IgD-negative memory B cell (primary cell): ENCODE measurements at regions not wholly inside any gene's neighbourhood (a gene's known extent, or its start where the extent isn't known, plus 50 kb on each side); places are given as distances from the start of the nearest gene placed in this dataset.

Experiments used
- H3K27ac Mint-ChIP-seq, 3 donors: one replicate each; pipeline ENCODE4 v1.8.0; 2020 to 2022; ENCODE audit warnings: mild to moderate bottlenecking in 3 of 3, mixed read lengths in 3 of 3, moderate library complexity in 1 of 3
- H3K27me3 Mint-ChIP-seq: one replicate; pipeline ENCODE4 v1.8.0; 2021; ENCODE audit warnings: mixed read lengths
- H3K36me3 Mint-ChIP-seq: one replicate; pipeline ENCODE4 v1.8.0; 2020; ENCODE audit warnings: mild to moderate bottlenecking, mixed read lengths
- H3K4me1 Mint-ChIP-seq, 3 donors: one replicate each; pipeline ENCODE4 v1.8.0; 2020 to 2022; ENCODE audit warnings: mixed read lengths in 3 of 3, mild to moderate bottlenecking in 1 of 3
- H3K4me3 Mint-ChIP-seq, 4 donors: one replicate each; pipeline ENCODE4 v1.8.0; 2020 to 2022; ENCODE audit warnings: mild to moderate bottlenecking in 4 of 4, mixed read lengths in 4 of 4, moderate library complexity in 3 of 4
- H3K9me3 Mint-ChIP-seq, 3 donors: one replicate each; pipeline ENCODE4 v1.8.0; 2020 to 2021; ENCODE audit warnings: mixed read lengths in 3 of 3, mild to moderate bottlenecking in 1 of 3

DNA sequence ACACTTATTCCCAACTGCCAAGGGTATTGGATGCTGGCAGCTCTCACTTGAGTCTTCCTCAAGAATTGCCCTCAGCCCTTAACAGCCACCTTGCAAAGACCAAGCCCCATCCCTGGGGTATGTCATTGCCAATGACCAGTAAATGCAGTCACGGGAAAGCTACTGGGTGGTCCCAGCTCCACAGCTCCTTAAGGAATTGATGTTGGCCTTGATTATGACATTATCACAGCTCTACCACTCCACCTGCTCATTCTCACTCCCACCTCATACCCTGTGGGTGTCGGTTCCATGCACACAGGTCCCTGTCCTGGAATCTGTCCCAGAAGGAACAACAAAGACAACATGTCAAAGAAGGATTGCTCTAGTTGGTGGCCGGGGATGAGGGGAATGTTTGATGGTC is 60.5 kb upstream of the GJB5 start:
- Mint-ChIP-seq H3K27ac (no peak overlapping the region), H3K27me3 (peaks cover 14% of the 10 kb centered on the region), H3K9me3 (peaks cover 0 to 5% (median 2%) of the 10 kb centered on the region in 3 donors), H3K4me1 (no peaks in the 10 kb centered on the region), H3K36me3 (peaks cover 4% of the 10 kb centered on the region), H3K4me3 (no peak overlapping the region)

DNA sequence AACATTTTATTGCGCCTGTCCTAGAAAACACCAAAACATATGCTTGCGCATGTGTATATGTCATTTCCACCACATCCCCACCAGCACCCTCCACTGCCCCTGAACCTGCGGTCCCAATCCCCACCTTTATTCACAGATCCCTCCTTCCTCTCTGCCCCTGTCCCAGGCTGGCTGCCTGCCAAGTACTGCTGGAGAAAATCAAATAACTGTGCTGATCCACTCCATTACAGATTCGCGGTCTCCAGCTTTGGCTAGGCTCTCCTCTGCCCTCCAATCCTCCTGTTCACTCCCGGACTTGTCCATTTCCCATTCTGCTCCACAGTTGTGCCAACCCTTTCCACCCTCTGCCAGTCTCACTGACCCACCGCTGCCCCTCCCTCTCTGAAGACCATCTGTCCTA is 59.3 kb upstream of the GJB5 start:
- H3K27me3 Mint-ChIP-seq, result peaks cover 10% of the 10 kb centered on the region
- no peak overlapping the region for H3K4me3 Mint-ChIP-seq
- H3K36me3 Mint-ChIP-seq, result peaks cover 4% of the 10 kb centered on the region
- H3K4me1 Mint-ChIP-seq, result no peaks in the 10 kb centered on the region
- H3K9me3 Mint-ChIP-seq, result peaks cover 0 to 5% (median 2%) of the 10 kb centered on the region in 3 donors
- no peak overlapping the region for H3K27ac Mint-ChIP-seq

DNA sequence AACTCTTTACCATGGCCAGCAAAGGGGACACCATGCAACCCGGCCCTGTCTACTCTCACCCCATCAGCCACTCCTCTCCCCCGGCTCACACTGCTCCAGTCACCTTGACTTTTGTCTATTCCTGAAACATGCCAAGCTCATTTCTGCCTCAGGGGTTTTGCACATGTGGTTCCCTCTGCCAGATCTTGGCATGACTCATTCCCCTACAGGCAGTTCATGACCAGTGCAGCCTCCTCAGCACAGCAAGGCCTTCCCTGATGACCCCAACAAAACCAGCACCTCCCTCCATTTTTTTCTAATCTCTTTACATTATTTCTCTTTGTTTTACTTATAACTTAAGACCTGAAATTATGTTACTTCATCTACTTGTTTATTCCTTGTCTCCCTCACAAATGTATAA is 58.6 kb upstream of the GJB5 start:
- peaks cover 0 to 5% (median 2%) of the 10 kb centered on the region in 3 donors for H3K9me3 Mint-ChIP-seq
- H3K27me3 Mint-ChIP-seq, result peaks cover 8% of the 10 kb centered on the region
- H3K27ac Mint-ChIP-seq, result no peak overlapping the region
- H3K4me1 Mint-ChIP-seq, result no peaks in the 10 kb centered on the region
- H3K4me3 Mint-ChIP-seq, result no peak overlapping the region
- peaks cover 4% of the 10 kb centered on the region for H3K36me3 Mint-ChIP-seq

DNA sequence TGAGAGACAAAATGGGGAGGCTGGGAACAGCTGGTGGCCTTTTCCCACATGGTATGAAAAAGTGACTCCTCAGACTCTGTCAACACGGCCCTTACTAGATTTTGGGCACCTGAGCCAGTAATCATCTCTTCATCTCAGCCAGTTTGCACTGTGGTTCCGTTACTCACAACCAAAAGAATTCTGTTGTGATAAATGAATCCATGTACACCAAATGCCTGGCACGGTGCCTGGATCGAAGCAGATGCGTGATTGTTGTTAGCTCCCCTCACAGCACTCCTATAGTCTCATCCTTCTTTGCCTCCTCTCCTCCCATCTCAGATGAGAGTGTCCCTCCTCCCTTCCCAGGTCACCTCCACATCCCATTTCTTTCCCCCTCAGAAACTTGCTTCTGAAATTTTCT is 57.9 kb upstream of the GJB5 start:
- Mint-ChIP-seq H3K4me1 (no peaks in the 10 kb centered on the region), H3K27me3 (peaks cover 8% of the 10 kb centered on the region)

DNA sequence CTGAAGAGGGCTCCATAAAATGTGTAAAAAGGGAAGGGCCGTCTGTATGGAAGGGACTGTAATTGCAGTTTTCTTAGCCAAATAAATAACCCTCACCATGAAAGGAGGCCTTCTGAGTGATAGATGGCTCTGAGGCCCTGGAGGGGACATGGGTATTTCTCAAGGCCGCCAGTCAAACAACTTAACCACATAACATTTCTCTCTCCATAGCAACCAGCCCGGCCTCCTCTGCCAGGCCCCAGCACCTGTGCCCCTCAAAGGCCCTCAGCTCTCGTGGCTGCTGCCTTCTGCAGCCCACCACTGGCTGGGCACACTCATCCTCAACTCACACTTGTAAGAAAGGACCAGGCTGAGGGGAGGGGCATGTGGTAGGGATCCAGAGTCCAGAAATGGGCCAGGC is 57.0 kb upstream of the GJB5 start:
- H3K27me3 Mint-ChIP-seq, result peaks cover 8% of the 10 kb centered on the region
- no peaks in the 10 kb centered on the region for H3K4me1 Mint-ChIP-seq
- peaks cover 0 to 5% (median 2%) of the 10 kb centered on the region in 3 donors for H3K9me3 Mint-ChIP-seq
- H3K36me3 Mint-ChIP-seq, result peaks cover 4% of the 10 kb centered on the region
- no peak overlapping the region for H3K4me3 Mint-ChIP-seq
- no peak overlapping the region for H3K27ac Mint-ChIP-seq

More for the DNA sequence above, 57.9 kb upstream of the GJB5 start:
- Mint-ChIP-seq H3K27ac (peak overlapping the region in 1 of 3 donors; percentile 17), H3K4me3 (no peak overlapping the region), H3K9me3 (peaks cover 0 to 5% (median 2%) of the 10 kb centered on the region in 3 donors), H3K36me3 (peaks cover 4% of the 10 kb centered on the region)

DNA sequence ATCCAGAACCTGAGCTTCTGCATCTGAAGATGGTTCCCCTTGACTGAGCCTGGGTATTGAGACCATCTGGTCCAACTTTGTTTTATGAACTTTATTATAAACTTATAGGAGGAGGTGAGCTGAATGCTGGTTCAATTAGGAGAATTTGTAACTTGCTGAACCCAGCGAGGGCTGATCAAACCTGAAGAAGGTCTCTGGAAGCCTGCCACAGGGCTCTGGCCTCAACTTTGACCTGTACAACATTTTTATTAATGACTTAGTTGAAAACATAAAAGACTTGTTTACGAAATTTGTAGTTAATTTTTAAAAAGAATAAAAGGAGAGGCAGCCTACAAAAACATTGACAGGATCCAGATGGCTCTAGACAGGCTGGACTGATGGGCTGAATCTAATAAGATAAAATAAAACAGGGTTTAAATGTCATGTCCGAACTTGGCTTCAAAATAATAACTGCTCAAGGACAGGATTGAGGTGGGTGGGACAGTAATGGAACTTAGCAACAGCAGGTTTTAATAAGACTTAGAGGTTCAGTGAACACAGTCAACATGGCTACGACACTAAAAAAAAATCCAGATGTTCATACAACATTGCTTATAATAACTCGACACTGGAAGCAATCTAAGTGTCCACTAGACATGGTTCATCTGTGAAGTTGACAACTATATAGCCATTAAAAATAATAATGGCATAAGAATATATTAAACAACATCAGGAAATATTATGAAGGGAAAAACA is 53.4 kb upstream of the GJB5 start:
- H3K36me3 Mint-ChIP-seq, result peaks cover 2% of the 10 kb centered on the region
- H3K4me1 Mint-ChIP-seq, result no peaks in the 10 kb centered on the region
- no peak overlapping the region for H3K27ac Mint-ChIP-seq
- no peaks in the 10 kb centered on the region for H3K9me3 Mint-ChIP-seq
- no peak overlapping the region for H3K4me3 Mint-ChIP-seq
- peaks cover 11% of the 10 kb centered on the region for H3K27me3 Mint-ChIP-seq
